GM12892 (cell line): ENCODE measurements at regions not wholly inside any gene's neighbourhood (a gene's known extent, or its start where the extent isn't known, plus 50 kb on each side); places are given as distances from the start of the nearest gene placed in this dataset.
"Not testable (repeated sequence)": the region's sequence is repeated elsewhere in the genome, so short reads cannot be mapped to it uniquely, and the experiment has no call there.

Experiments used
- DNase-seq: peaks from one replicate; pipeline ENCODE4 v3.0.0; 2011; ENCODE audit not compliant: insufficient read length
- FAIRE-seq: peaks from 2 replicates; lab custom pipeline; 2011; peaks lifted over from hg19 to GRCh38; lab: Jason Lieb, UNC
- POLR2A ChIP-seq: IDR thresholded peaks from 2 replicates; pipeline ENCODE4 v1.6.1; 2011; ENCODE audit warnings: low read depth, low read length, control low read depth
- POLR2AphosphoS5 ChIP-seq: IDR thresholded peaks from 2 replicates; pipeline ENCODE4 v1.6.1; 2011; ENCODE audit warnings: low read depth, low read length, control low read depth
- TAF1 ChIP-seq: IDR thresholded peaks from 2 replicates; pipeline ENCODE4 v1.6.1; 2011; ENCODE audit warnings: low read depth, mild to moderate bottlenecking, control low read depth, low read length, borderline replicate concordance

DNA sequence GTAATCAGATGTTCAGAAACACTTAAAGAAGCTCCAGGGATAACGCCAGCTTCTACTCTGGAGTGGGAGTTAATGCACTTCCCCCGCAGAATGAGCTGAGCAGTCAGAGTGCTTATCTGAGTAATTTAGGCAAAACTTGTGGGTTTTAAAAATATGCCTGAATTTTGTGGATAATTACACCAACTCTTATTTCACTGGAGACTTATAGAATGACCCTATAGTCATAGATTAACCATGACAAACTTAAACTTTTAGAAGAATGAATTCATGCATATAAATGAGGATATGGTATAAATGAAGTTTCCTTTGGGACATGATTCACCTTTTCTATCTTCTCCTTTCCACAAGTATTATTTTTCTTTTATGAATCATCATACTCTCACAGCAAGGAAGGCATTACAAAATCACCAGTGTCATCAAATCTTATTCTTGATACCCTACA is 241.1 kb upstream of the FBXO33 start:
- TF ChIP-seq TAF1 (no peak), POLR2A (no peak), POLR2AphosphoS5 (no peak)
- no peak for FAIRE-seq
- no peak for DNase-seq

DNA sequence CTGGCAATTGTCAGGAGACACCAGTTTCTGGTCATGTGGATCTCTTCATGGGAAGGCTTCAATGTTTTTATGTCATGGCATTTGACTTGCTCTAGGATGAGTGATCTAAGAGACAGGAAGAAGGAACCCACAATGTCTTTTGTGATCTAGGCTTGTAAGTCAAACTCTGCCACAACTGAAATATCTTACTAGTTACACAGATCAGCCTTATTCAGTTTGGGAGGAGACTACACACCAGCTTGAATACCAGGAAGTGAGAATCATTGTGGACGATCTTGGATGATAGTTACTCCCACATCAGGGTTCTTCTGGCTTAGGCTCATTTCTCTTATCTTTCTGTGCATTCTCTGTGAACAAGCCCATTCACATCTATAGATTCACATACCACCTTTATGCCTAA is 236.2 kb upstream of the FBXO33 start:
- no peak for DNase-seq
- no peak for TF ChIP-seq POLR2AphosphoS5
- FAIRE-seq: no peak

DNA sequence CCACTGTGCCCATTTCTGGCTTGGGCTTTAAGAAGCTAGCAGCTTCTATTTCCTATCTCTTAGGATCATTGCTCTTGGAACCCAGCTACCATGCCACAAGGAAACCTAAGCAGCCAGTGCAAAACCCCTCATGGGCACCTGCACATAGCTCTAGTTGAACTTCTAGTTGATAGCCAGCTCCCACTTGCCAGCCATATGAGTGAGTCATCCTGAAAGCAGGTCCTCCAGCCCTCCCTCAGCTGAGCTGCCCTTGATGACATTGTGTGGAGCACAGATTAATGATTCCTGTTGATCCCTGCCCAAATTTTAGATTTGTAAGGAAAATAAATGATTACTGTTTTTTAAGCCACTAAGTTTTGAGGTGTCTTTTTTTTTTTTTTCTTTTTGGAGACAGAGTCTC is 234.2 kb upstream of the FBXO33 start:
- TF ChIP-seq POLR2AphosphoS5 (no peak), POLR2A (no peak), TAF1 (no peak)
- FAIRE-seq (no peak), DNase-seq (no peak)

DNA sequence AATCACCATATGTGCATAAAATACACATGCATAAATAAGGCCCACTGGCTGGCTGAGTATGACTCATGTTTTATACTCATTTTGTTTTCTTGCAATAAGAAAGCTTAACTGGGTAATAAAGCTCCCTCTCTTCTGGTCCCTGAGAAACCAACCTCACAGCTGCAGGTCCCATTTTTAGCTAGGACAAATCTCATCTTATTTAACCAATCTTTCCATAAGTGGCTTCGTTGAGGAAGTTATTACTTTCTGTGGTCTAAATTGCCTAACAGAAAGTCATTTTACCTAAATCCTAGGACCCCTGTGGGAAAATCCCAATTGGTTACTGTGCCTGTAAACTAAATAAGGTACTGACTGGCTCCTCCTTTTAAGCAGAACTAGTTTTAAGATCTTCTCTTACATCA is 232.8 kb upstream of the FBXO33 start:
- FAIRE-seq (no peak), DNase-seq (no peak)
- TF ChIP-seq POLR2A (no peak), POLR2AphosphoS5 (no peak), TAF1 (no peak)

DNA sequence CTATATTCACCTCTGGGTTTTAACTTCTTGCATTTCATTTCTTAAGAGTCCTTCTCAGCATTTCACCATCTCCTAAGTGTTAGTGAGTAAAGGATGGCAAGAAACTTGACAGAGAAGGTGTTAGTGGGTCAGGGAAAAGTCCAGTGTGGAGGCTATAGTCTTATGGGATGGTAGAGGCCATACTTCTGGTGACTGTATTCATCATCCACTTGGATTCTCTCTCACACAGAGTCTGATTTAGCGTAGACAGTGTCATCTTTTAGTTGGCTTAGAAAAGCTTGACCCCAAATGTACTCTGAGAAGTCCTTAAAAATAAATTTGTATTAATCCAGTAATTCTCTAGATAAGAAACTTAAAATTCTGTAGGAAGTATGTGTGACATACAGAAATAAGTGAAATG is 232.4 kb upstream of the FBXO33 start:
- DNase-seq (no peak), FAIRE-seq (no peak)
- TF ChIP-seq POLR2AphosphoS5 (no peak), POLR2A (no peak), TAF1 (no peak)

DNA sequence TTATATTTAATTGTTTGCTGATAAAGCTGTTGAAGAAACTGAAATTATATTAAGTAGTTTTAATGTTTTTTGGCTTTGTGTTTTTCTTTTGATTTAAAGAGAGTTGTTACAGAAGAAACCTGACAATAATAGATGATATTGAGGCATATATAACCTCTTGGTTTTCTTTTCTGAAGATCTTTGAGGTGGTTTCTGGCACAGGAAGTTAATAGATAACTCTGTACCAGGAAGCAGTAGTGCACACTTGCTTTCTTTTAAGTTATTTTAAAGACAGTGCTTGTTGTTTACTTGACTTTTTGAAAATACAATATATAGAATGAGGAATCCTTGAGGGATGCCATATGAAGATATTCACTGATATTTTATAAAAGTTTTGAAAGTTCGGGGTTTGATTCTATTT is 209.0 kb upstream of the FBXO33 start:
- TF ChIP-seq TAF1 (no peak), POLR2AphosphoS5 (no peak), POLR2A (no peak)
- FAIRE-seq (no peak), DNase-seq (no peak)

DNA sequence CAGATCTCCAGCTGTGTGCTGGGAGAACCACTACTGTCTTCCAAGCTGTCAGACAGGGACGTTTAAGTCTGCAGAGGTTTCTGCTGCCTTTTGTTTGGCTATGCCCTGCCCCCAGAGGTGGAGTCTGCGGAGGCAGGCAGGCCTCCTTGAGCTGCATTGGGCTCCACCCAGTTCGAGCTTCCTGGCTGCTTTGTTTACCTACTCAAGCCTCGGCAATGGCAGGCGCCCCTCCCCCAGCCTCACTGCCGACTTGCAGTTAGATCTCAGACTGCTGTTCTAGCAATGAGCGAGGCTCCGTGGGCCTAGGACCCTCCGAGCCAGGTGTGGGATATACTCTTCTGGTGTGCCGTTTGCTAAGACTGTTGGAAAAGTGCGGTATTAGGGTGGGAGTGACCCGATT is 206.8 kb upstream of the FBXO33 start:
- FAIRE-seq, DNase-seq: not testable (repeated sequence)

DNA sequence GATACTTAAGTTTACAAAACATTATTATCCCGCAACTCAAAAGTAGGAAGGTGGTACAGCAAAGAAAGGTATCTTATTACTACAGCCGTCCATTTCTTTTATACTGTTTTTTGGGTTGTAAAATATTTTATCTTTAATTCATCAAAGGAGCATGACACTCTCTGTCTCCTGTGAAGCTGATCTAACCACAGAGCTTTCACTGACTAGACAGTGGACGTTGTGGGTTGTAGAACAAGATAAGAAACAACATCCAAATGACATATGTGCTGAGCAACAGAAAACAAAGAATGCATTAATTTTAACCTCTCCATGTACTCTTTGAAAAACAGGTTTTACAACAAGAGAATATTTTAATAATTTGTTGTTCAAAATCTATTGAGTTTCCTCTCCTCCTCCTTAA is 195.9 kb upstream of the FBXO33 start:
- no peak for TF ChIP-seq TAF1
- DNase-seq (no peak), FAIRE-seq (no peak)

DNA sequence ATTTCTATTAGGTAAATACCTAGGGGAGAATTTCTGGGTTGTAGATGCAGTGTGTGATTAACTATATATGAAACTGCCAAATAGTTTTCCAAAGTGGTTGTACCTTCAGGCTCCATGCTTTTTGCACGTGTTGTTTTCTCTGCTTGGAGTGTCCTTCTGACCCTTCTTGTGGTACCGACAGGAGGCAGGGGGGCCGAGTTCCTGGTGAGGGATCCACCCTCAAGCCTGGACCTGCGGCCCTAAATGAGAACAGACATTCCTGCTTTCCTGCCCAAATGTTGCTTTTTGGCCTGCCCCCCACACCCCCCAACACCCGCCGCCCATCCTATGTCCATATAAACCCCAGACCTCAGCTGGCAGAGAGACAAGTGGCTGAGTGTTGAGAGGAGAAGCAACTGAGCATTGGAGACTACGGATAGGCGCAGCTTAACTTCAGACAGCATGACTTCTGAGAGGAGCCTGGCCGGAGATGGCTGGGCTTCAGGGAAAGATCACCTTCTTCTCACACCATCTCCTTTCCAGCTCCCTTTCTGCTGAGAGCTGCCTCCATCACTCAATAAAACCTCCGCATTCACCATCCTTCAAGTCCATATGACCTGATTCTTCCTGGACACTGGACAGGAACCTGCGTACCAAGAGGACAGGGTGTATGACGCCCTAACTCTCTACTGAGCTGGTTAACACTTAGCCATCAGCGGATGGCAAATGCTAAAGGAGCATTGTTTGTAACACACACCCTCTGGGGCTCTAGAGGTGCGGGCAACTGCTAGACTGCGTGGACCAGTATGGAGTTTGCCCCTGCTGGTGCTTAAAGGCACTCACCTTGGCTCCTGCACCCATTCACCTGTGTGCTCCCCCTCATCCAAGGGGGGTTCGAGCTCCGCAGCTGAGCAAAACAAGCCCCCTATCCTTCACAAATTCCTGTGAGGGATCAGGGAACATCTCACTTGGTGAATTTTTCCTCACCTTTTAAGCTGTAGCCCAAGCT is 194.7 kb upstream of the FBXO33 start:
- TF ChIP-seq POLR2A: no peak
- TF ChIP-seq POLR2AphosphoS5: no peak
- TF ChIP-seq TAF1: no peak
- no peak for DNase-seq
- FAIRE-seq: no peak

DNA sequence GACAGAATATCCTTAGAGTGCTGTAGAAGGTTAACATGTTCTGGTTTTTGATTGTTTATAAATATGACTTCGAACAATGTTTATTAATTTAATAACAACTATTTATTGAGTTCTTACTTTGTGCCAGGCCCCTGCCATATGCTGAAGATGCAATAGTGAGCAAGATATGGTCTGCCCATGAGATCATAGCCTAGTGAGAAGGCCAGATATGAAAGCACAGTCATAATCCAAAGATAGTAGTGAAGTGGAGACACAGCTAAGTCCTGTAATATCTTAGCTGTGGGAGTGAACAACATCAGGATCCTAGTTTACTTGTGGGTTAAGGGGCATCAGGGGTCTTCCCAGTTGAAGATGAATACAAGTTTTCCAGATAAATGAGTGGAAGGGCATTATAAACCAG is 189.4 kb upstream of the FBXO33 start:
- DNase-seq (no peak), FAIRE-seq (no peak)
- TF ChIP-seq POLR2A (no peak), TAF1 (no peak), POLR2AphosphoS5 (no peak)

DNA sequence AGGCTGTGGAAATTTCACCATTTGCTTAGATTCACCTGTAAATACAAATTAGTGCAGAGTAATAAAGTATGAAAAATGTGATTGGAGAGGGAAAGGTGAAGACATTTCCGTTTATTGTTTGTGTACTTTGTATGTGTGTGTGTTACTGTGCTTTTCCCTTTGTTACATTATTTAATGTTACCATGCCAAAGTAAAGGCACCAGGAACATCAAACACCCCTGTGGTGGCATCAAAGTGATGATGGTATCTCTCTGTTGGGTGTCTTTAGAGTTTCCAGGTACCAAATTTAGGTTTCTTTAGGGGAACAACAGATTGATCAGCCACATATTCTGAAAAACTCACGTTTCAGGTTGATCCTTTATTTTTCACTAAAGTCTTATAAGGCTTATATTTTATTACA is 189.0 kb upstream of the FBXO33 start:
- DNase-seq: no peak
- TF ChIP-seq POLR2A: no peak
- TF ChIP-seq POLR2AphosphoS5: no peak
- no peak for TF ChIP-seq TAF1
- FAIRE-seq: no peak

DNA sequence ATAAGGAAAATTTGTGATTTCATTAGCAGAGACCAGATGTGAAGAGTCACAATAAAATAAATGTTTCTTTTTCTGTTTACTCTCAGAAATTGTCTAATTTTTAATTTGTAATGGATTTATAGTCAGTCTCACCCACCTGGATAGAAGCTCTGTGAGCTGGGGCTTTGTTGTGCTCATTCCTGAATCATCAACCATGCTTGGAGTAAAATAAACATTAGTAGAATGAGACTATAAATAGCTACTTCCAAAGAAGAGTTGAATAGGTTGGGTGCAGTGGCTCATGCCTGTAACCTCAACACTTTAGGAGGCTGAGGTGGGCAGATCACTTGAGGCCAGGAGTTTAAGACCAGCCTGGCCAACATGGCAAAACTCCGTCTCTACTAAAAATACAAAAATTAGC is 185.3 kb upstream of the FBXO33 start:
- no peak for DNase-seq
- TF ChIP-seq TAF1: no peak
- TF ChIP-seq POLR2A: no peak
- no peak for TF ChIP-seq POLR2AphosphoS5
- FAIRE-seq: no peak
